Stimulated activated CD8-positive, alpha-beta memory T cell treated with anti-CD3 and anti-CD28 coated beads, Interleukin-7, amount 100 ng/mL, for 1 hour (primary cell): ENCODE measurements at regions not wholly inside any gene's neighbourhood (a gene's known extent, or its start where the extent isn't known, plus 50 kb on each side); places are given as distances from the start of the nearest gene placed in this dataset.

Source experiments
- DNase-seq, 2 donors: peaks; one replicate each; pipeline ENCODE4 v3.0.0-alpha.2; 2020; ENCODE audit warnings: low read depth in 2 of 2

- no peak for DNase-seq
Observed at GRCh38 chr6:139600343-139600742, 225.9 kb upstream of the CITED2 start.

GRCh38 chr6:139597771-139598755, 223.6 kb upstream of the CITED2 start:
- DNase-seq, result no peak

GRCh38 chr6:139597087-139597763, 222.8 kb upstream of the CITED2 start:
- no peak for DNase-seq

- DNase-seq, result no peak
Observed at GRCh38 chr6:139595183-139595582, 220.7 kb upstream of the CITED2 start.

DNA sequence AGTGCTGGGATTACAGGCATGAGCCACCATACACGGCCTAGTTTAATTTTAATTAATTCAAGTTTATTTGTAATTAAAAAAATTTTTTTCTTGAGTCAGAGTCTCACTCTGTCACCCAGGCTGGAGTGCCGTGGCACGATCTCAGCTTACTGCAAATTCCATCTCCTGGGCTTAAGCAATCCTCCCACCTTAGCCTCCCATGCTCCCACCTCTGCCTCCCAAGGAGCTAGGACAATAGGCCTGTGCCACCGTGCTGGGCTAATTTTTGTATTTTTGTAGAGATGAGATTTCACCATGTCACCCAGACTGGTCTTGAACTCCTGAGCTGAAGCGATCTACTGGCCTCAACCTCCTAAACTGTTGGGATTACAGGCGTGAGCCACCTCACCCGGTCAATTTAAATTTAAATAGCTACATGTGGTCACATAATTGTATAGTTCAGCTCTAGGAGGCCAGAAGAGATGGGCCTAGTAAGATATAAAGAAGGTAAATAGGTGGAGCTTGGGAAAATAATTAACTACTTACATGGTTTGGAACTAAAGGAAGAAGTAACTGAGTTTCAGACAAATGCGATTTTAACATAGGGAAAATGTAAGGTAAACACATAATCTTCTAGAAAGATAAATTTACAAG, 220.0 kb upstream of the CITED2 start:
- no peak for DNase-seq

DNA sequence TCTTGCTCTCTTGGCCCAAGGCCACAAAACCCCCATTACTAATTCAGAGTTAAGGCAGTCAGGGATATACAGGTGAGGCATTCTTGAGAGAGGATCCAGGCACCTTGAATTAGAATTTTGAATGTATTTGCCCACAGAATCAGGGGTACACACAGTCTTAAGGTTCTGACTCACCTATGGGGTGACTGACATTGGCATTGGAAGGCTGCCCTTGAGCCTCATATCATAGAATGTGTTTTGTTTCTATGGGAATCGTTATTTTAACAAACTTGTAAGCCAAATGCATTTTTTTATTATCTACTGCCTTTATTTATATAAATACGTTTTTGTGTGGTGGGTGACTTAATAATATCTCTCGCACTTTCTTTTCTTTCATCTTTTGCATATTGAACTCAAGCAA, 218.6 kb upstream of the CITED2 start:
- no peak for DNase-seq

DNA sequence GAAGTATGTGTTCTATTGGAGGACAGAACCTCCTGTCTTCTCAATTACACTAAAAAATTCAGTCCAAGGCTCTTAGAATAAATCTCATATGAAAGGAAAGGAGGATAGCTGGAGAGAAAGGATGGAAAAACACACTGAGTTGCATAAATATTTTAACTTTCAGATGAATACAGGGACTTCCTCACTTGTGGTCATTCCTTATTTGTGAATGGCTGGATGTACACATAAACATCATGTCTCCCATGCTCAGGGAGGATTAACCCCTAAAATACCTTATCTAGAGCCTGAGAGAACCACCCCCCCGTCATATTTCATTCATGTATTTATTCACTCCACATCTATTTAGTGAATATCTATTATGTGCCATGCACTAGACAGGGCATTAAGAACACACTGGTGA, 217.6 kb upstream of the CITED2 start:
- no peak for DNase-seq

GRCh38 chr6:139591075-139591865, 216.8 kb upstream of the CITED2 start:
- no peak for DNase-seq

DNA sequence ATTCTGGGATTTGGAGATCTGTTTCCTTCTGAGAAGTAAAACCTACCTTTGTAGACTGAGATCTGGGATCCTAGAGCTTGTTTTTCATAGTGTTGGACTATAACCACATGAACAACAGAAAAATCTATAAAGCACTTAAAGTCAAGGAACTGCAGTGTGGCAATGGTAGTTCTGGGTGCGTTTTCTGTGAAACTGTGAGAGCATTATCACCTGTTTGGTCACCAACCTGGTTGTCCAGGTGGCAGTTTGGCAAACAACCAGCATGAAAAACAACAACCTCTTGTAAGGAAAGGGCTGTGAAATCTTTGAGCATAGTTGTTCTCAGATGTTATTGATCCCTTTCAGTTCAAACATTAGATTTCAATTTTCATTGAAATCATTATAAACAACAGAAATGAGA, 215.8 kb upstream of the CITED2 start:
- DNase-seq, result no peak

DNA sequence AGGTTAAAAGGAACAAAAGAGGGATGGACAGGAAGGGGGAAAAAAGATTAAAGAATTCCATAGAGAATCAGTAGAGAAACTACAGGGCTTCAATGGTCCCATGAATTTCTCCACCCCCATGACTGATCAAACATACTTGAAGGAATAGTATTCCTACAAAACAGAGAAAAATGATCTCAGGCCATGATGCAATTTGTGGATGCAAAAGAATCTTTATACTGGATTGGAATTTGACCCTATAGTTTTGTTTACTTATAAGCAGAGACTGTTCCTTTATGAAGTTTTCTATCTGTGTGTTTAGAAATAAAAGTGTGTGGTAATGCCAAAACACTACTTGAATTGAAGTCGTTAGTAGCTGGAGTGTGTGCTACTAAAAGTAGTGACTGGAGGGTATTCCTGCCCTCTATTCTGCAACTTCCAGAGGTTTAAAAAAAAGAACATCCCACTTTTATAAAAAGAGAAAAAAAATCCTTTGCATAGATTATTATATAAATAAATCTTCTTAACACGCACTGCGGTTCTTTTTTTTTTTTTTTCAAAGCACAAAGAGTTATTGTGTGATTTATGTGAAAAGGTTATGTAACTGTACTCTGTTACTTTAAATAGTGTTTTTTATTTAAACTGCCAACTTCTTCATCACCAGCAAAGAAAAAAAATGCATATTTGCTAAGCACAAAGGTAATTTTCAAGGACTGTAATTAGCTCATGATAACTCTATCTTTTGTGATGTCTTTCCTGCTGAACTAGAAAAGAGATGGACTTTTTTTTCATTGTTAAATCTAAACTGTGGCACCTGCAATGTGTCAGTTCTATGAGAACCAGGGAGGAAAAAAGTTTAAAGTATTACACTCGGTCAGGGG, 214.5 kb upstream of the CITED2 start:
- no peak for DNase-seq

- no peak for DNase-seq
Observed at GRCh38 chr6:139588076-139588639, 213.7 kb upstream of the CITED2 start.

GRCh38 chr6:139587469-139587868, 213.0 kb upstream of the CITED2 start:
- no peak for DNase-seq

- DNase-seq, result no peak
Observed at GRCh38 chr6:139586273-139586672, 211.8 kb upstream of the CITED2 start.

- DNase-seq, result no peak
Observed at GRCh38 chr6:139584599-139584998, 210.2 kb upstream of the CITED2 start.

- DNase-seq, result no peak
Observed at GRCh38 chr6:139583420-139583819, 209.0 kb upstream of the CITED2 start.

GRCh38 chr6:139582956-139583355, 208.5 kb upstream of the CITED2 start:
- DNase-seq, result no peak

DNA sequence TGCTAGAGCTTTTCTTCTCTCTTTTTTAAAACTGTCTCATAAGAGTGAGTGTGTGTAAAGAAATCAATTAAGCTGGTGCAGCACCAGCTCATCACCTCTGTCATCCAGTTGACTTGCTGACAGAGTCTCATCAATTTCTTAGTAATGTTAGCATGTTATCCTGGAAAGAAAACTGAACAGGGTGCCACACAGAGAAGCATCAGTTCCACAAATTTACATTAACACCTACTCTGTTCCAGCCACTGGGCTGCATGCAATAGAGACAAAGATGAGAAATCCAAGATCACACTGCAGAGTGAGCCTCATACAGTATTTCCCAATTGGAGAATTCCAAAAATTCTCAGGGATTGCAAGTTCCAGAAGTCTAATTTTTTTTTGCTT, 207.0 kb upstream of the CITED2 start:
- DNase-seq, result no peak

DNA sequence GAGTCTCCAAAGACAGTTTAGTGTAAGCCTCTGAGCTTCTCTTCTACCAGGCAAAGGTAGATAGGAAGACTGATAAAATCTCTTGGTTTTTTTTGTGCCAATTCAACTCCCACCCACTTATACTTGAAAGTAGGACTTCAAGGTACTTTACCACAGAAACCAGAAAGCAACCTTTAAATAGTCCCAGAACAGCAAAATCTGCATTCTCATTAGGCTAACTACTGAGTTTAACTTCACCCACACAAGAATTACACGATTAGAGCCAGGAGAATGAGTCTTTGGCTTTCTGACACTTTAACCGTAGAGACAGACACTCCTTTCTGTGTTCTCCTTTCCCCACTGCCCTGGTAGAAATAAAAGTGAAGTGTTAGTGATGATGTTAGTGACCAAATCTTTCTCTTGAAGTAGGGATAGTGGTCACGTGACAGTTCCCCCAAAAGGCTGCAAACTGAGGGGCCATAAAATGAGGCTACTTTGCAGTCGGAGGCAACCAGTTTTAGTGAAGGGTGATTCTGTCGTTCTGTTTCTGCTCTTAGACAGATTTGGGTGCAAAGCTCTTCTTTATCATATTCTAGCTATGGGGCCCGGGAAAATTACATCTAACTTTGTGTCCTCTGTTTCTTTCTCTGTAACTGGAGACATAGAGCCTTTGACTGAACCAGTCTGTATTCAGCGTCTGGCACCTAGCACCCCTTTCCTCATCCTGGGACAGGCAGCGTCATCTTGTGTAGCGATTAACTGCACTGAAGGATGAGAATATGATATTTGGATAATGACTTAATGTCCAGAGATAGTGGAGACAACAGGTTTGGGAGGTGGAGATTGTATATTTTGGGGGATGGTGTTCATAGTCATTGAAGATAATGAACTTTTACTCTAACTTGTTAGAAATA, 206.4 kb upstream of the CITED2 start:
- no peak for DNase-seq
